ENCODE measurements at regions not wholly inside any gene's neighbourhood (a gene's known extent, or its start where the extent isn't known, plus 50 kb on each side); places are given as distances from the start of the nearest gene placed in this dataset.
A peak's percentile ranks its signal among the peaks of the same experiment; 100 is the strongest.

DNA sequence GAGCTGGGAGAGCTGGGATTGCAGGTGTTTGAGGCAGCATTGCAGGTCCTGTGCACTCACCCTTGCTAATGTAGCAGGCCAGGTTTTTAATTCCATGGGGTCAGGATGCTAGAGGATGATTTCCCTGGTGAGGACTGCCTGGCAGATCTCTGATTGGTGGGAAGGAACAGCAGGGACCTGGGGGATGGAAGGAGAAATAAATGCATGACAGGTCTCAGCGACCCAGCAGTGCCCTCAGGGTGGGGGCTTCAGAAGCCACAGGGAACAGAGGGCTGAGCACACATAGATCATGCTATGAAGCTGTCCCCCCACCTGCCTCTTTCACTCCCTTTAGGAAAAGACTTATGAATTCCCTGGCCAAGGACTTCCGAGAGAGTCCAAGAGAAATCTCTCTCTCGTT is 255.5 kb upstream of the N4BP1 start:
- DNase-seq (ENCODE audit: low spot score): no peak
- H3K27me3 ChIP-seq: peaks cover 4% of the 10 kb centered on the region

GRCh38 chr16:48864055-48864454 is 254.1 kb upstream of the N4BP1 start:
- TF ChIP-seq EZH2phosphoT487 (IDR thresholded peaks at IDR 0.05; ENCODE audit: low read depth, severe bottlenecking, unreplicated experiment): no peak
- no peak for TF ChIP-seq CTCF (IDR thresholded peaks at IDR 0.05; ENCODE audit: poor library complexity)
- no peak for TF ChIP-seq EZH2 (IDR thresholded peaks at IDR 0.05; ENCODE audit: borderline replicate concordance)
- Histone ChIP-seq H3K9me3 (ENCODE audit: low read depth) (no peaks in the 10 kb centered on the region), H3K4me2 (no peak overlapping the region), H2AFZ (no peak overlapping the region), H4K20me1 (ENCODE audit: insufficient read depth, poor library complexity, severe bottlenecking) (no peaks in the 10 kb centered on the region), H3K79me2 (no peaks in the 10 kb centered on the region), H3K27me3 (peaks cover 4% of the 10 kb centered on the region), H3K36me3 (replicated peaks; ENCODE audit: insufficient read depth, low read depth) (no peaks in the 10 kb centered on the region), H3K4me3 (no peak overlapping the region), H3K9me2 (replicated peaks; ENCODE audit: insufficient read depth) (no peaks in the 10 kb centered on the region), H3K27ac (no peak overlapping the region), H3K4me1 (ENCODE audit: insufficient read depth) (no peaks in the 10 kb centered on the region)
- 73% methylated on average over 1 of the region's 1 CpG for WGBS (ENCODE audit: low lambda C conversion rate, missing lambda C conversion rate)
- DNase-seq (ENCODE audit: low spot score): no peak

More for the DNA sequence above, 255.5 kb upstream of the N4BP1 start:
- Histone ChIP-seq H3K36me3 (replicated peaks; ENCODE audit: insufficient read depth, low read depth) (no peaks in the 10 kb centered on the region), H4K20me1 (ENCODE audit: insufficient read depth, poor library complexity, severe bottlenecking) (no peaks in the 10 kb centered on the region), H3K79me2 (no peaks in the 10 kb centered on the region), H2AFZ (no peak overlapping the region), H3K4me2 (no peak overlapping the region), H3K27ac (no peak overlapping the region), H3K9me3 (ENCODE audit: low read depth) (no peaks in the 10 kb centered on the region), H3K4me1 (ENCODE audit: insufficient read depth) (no peaks in the 10 kb centered on the region), H3K9me2 (replicated peaks; ENCODE audit: insufficient read depth) (no peaks in the 10 kb centered on the region), H3K4me3 (no peak overlapping the region)
- no peak for TF ChIP-seq EZH2phosphoT487 (IDR thresholded peaks at IDR 0.05; ENCODE audit: low read depth, severe bottlenecking, unreplicated experiment)
- TF ChIP-seq CTCF (IDR thresholded peaks at IDR 0.05; ENCODE audit: poor library complexity): no peak
- WGBS (ENCODE audit: low lambda C conversion rate, missing lambda C conversion rate): 67% methylated on average over 3 of the region's 3 CpGs

- H4K20me1 ChIP-seq (ENCODE audit: insufficient read depth, poor library complexity, severe bottlenecking): no peaks in the 10 kb centered on the region
- no peaks in the 10 kb centered on the region for H3K36me3 ChIP-seq (replicated peaks; ENCODE audit: insufficient read depth, low read depth)
- DNase-seq (ENCODE audit: low spot score): peak; percentile 32
- no peak overlapping the region for H3K4me2 ChIP-seq
- no peak overlapping the region for H3K27ac ChIP-seq
- no peaks in the 10 kb centered on the region for H3K9me3 ChIP-seq (ENCODE audit: low read depth)
- no peak overlapping the region for H2AFZ ChIP-seq
- H3K79me2 ChIP-seq: no peaks in the 10 kb centered on the region
- no peaks in the 10 kb centered on the region for H3K4me1 ChIP-seq (ENCODE audit: insufficient read depth)
- H3K9me2 ChIP-seq (replicated peaks; ENCODE audit: insufficient read depth): no peaks in the 10 kb centered on the region
- TF ChIP-seq EZH2phosphoT487 (IDR thresholded peaks at IDR 0.05; ENCODE audit: low read depth, severe bottlenecking, unreplicated experiment) (no peak), EZH2 (IDR thresholded peaks at IDR 0.05; ENCODE audit: borderline replicate concordance) (no peak), CTCF (IDR thresholded peaks at IDR 0.05; ENCODE audit: poor library complexity) (no peak)
- 29% methylated on average over 9 of the region's 9 CpGs for WGBS (ENCODE audit: low lambda C conversion rate, missing lambda C conversion rate)
- H3K27me3 ChIP-seq: peaks cover 6% of the 10 kb centered on the region
- H3K4me3 ChIP-seq: no peak overlapping the region
Observed at GRCh38 chr16:48862087-48862532, 252.1 kb upstream of the N4BP1 start.

DNA sequence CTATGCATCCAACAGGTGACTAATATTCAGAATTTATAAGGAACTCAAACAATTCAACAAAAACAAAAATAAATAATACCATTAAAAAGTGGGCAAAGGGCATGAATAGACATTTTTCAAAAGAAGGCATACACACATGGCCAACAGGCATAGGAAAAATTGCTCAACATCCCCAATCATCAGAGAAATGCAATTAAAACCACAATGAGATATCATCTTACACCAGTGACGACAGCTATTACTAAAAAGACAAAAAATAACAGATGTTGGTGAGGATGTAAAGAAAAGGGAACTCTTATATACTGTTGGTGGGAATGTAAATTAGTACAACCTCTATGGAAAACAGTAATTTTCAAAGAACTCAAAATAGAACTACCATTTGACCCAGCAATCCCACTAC is 250.4 kb upstream of the N4BP1 start:
- H4K20me1 ChIP-seq (ENCODE audit: insufficient read depth, poor library complexity, severe bottlenecking): no peaks in the 10 kb centered on the region
- WGBS (ENCODE audit: low lambda C conversion rate, missing lambda C conversion rate): 83% methylated on average over 1 of the region's 1 CpG

More for the DNA sequence above, 250.4 kb upstream of the N4BP1 start:
- no peak for DNase-seq (ENCODE audit: low spot score)
- no peaks in the 10 kb centered on the region for H3K79me2 ChIP-seq
- no peaks in the 10 kb centered on the region for H3K36me3 ChIP-seq (replicated peaks; ENCODE audit: insufficient read depth, low read depth)
- H3K4me3 ChIP-seq: no peak overlapping the region
- no peaks in the 10 kb centered on the region for H3K9me2 ChIP-seq (replicated peaks; ENCODE audit: insufficient read depth)
- H3K4me2 ChIP-seq: no peak overlapping the region
- peaks cover 6% of the 10 kb centered on the region for H3K27me3 ChIP-seq
- TF ChIP-seq CTCF (IDR thresholded peaks at IDR 0.05; ENCODE audit: poor library complexity) (no peak), EZH2phosphoT487 (IDR thresholded peaks at IDR 0.05; ENCODE audit: low read depth, severe bottlenecking, unreplicated experiment) (no peak), EZH2 (IDR thresholded peaks at IDR 0.05; ENCODE audit: borderline replicate concordance) (no peak)
- no peak overlapping the region for H2AFZ ChIP-seq
- H3K9me3 ChIP-seq (ENCODE audit: low read depth): no peaks in the 10 kb centered on the region
- no peaks in the 10 kb centered on the region for H3K4me1 ChIP-seq (ENCODE audit: insufficient read depth)
- no peak overlapping the region for H3K27ac ChIP-seq

All from hepatocyte (in vitro differentiated cells).